ENCODE measurements at regions not wholly inside any gene's neighbourhood (a gene's known extent, or its start where the extent isn't known, plus 50 kb on each side); places are given as distances from the start of the nearest gene placed in this dataset.

DNA sequence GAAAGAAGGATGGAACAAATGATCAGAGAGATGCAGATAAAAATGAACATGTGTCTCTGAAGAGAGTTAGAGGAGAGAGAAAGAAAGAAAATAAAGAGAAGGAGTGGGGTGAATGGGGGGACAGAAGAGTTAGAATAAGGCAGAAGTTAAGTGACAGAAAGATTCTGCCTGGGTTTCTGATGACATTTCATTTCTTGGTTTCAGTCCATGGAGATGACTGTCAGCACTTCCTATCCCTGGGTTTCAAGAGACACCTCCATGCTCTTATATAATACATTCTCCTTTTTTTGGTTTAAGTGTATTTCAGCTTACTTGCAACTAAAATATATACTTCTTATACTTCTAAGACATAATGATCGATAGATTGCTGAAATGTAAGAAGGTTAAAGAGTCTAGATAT is 213.0 kb upstream of the IL12B start:
- TF ChIP-seq EZH2 (IDR thresholded peaks at IDR 0.05; ENCODE audit: borderline replicate concordance, low read depth, low read length, severe bottlenecking) (no peak), POLR2A (IDR thresholded peaks at IDR 0.05; ENCODE audit: low read depth, low read length) (no peak), FOS (IDR thresholded peaks at IDR 0.05; ENCODE audit: borderline replicate concordance, insufficient read depth, low read length) (no peak), MYC (IDR thresholded peaks at IDR 0.05; ENCODE audit: low read depth, low read length) (no peak), POLR2AphosphoS5 (IDR thresholded peaks at IDR 0.05; ENCODE audit: insufficient read depth, low read depth, low read length) (no peak), JUN (IDR thresholded peaks at IDR 0.05; ENCODE audit: borderline replicate concordance, insufficient read depth, insufficient read length, low read depth) (no peak)
- TF ChIP-seq, protein P1, sequence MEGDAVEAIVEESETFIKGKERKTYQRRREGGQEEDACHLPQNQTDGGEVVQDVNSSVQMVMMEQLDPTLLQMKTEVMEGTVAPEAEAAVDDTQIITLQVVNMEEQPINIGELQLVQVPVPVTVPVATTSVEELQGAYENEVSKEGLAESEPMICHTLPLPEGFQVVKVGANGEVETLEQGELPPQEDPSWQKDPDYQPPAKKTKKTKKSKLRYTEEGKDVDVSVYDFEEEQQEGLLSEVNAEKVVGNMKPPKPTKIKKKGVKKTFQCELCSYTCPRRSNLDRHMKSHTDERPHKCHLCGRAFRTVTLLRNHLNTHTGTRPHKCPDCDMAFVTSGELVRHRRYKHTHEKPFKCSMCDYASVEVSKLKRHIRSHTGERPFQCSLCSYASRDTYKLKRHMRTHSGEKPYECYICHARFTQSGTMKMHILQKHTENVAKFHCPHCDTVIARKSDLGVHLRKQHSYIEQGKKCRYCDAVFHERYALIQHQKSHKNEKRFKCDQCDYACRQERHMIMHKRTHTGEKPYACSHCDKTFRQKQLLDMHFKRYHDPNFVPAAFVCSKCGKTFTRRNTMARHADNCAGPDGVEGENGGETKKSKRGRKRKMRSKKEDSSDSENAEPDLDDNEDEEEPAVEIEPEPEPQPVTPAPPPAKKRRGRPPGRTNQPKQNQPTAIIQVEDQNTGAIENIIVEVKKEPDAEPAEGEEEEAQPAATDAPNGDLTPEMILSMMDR (IDR thresholded peaks at IDR 0.05; ENCODE audit: extremely low read depth in 1 of 2, insufficient read depth in 1 of 2, low read depth in 1 of 2, low read length in 2 of 2) = no peak
- TF ChIP-seq, protein P2, sequence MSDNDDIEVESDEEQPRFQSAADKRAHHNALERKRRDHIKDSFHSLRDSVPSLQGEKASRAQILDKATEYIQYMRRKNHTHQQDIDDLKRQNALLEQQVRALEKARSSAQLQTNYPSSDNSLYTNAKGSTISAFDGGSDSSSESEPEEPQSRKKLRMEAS (IDR thresholded peaks at IDR 0.05; ENCODE audit: insufficient read depth, insufficient read length) = no peak
